ENCODE measurements at regions not wholly inside any gene's neighbourhood (a gene's known extent, or its start where the extent isn't known, plus 50 kb on each side); places are given as distances from the start of the nearest gene placed in this dataset.

DNA sequence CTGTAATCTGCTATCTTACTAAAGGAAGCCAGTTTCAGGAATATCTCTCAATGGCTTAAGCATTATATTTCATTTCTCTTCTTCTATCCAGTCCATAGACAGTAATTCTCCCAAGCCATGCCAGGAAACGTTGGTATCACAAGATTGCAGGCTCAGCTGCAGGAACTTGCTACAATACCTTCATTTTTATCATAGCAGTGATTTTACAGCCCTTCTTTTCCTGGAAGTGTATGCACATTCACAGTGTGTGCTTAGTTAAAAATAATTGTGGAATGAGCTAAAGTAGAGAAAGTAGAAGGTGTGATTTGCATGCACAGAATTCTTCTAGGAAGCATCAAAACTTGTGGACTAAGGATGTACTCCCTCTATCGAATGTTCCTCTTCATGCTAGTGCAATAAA, 647.2 kb upstream of the PTBP2 start:
- no peak for TF ChIP-seq CTCF (IDR thresholded peaks at IDR 0.05; ENCODE audit: low read depth, low read length)
- no peaks in the 10 kb centered on the region for H3K27me3 ChIP-seq
- H3K36me3 ChIP-seq = no peaks in the 10 kb centered on the region
- no peak overlapping the region for H3K4me3 ChIP-seq (ENCODE audit: low read depth, low read length)
- H3K4me1 ChIP-seq = no peaks in the 10 kb centered on the region
- no peaks in the 10 kb centered on the region for H3K9me3 ChIP-seq
- DNase-seq = no peak

- no peak for DNase-seq
- H3K4me1 ChIP-seq = no peaks in the 10 kb centered on the region
- H3K9me3 ChIP-seq = no peaks in the 10 kb centered on the region
- H3K4me3 ChIP-seq (ENCODE audit: low read depth, low read length) = no peak overlapping the region
- H3K36me3 ChIP-seq = no peaks in the 10 kb centered on the region
- TF ChIP-seq CTCF (IDR thresholded peaks at IDR 0.05; ENCODE audit: low read depth, low read length) = no peak
- no peaks in the 10 kb centered on the region for H3K27me3 ChIP-seq
These were observed 646.6 kb upstream of the PTBP2 start for GRCh38 chr1:96074876-96075577.

DNA sequence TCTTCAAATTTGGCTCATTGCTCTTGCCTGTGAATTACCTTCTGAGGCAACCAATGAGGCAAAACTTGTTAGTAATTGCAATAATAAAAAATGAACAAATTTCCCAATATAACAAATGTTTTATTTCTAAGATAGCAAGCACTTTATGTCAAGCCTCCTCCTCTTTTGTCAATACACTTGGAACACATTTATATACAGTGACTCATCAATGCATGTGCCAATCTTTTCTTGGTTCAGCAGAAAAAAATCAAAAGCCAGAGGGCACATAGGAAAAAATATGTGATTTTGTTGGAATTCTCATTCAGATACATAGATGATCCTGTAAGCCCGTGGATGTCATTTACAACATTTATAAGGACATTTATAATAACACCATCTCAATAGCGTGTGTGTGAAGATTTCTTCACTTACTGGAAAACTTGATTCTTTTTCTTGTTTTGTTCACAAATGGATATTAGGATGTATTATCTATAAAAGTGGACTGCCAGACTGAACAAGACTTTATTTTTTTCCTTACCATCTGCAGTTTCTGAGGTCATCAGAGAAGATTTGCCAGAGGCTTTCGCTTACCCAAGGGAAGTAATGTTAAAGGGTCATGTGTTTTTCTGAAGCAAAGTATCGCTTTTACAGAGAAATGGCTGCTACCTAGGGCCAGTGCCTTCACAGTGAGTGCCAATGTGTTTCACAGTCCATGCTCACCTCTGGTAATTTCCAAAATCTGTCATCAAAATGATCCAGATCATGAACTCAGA, 645.7 kb upstream of the PTBP2 start:
- DNase-seq = no peak
- Histone ChIP-seq H3K4me1 (no peaks in the 10 kb centered on the region), H3K9me3 (no peaks in the 10 kb centered on the region), H3K4me3 (ENCODE audit: low read depth, low read length) (no peak overlapping the region), H3K36me3 (no peaks in the 10 kb centered on the region), H3K27me3 (no peaks in the 10 kb centered on the region)
- TF ChIP-seq CTCF (IDR thresholded peaks at IDR 0.05; ENCODE audit: low read depth, low read length) = no peak

GRCh38 chr1:96076589-96076988, 645.0 kb upstream of the PTBP2 start:
- no peak for TF ChIP-seq CTCF (IDR thresholded peaks at IDR 0.05; ENCODE audit: low read depth, low read length)
- Histone ChIP-seq H3K9me3 (no peaks in the 10 kb centered on the region), H3K36me3 (no peaks in the 10 kb centered on the region), H3K4me3 (ENCODE audit: low read depth, low read length) (no peak overlapping the region), H3K4me1 (no peaks in the 10 kb centered on the region), H3K27me3 (no peaks in the 10 kb centered on the region)
- DNase-seq = no peak

GRCh38 chr1:96079581-96079980, 642.0 kb upstream of the PTBP2 start:
- TF ChIP-seq CTCF (IDR thresholded peaks at IDR 0.05; ENCODE audit: low read depth, low read length) = no peak
- Histone ChIP-seq H3K36me3 (no peaks in the 10 kb centered on the region), H3K9me3 (no peaks in the 10 kb centered on the region), H3K4me1 (no peaks in the 10 kb centered on the region), H3K4me3 (ENCODE audit: low read depth, low read length) (no peak overlapping the region), H3K27me3 (no peaks in the 10 kb centered on the region)
- no peak for DNase-seq

DNA sequence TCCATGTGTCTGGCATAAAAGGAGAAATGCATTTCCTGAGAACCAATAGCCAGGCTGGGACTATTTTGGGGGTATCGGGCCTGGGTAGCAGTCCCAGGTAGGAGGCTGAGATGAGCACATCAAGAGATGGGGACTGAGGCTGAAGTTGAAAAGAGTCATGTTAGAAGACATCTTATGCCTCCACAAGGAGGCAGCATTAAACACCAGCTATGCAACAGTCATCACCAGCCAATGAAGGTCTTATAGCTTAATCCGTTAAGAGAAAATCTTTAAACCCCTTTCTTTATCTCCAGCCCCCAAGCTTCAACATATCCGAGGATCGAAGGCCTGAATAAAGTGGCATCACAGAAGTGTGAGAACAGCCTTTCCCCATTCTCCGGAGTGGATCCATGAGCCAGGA, 640.7 kb upstream of the PTBP2 start:
- Histone ChIP-seq H3K4me3 (ENCODE audit: low read depth, low read length) (no peak overlapping the region), H3K27me3 (no peaks in the 10 kb centered on the region), H3K9me3 (no peaks in the 10 kb centered on the region), H3K4me1 (no peaks in the 10 kb centered on the region), H3K36me3 (no peaks in the 10 kb centered on the region)
- DNase-seq = no peak
- TF ChIP-seq CTCF (IDR thresholded peaks at IDR 0.05; ENCODE audit: low read depth, low read length) = 0 out of 2 replicates have a peak, but pooled peaks have one; percentile 19
